CD4-positive, alpha-beta T cell treated with Interleukin-15 for 4 hours (primary cell): ENCODE measurements at regions not wholly inside any gene's neighbourhood (a gene's known extent, or its start where the extent isn't known, plus 50 kb on each side); places are given as distances from the start of the nearest gene placed in this dataset.
"Not testable (repeated sequence)": the region's sequence is repeated elsewhere in the genome, so short reads cannot be mapped to it uniquely, and the experiment has no call there.

Source experiments
- DNase-seq: peaks from one replicate; pipeline ENCODE4 v3.0.0-alpha.2; 2020; ENCODE audit warnings: low spot score

- no peak for DNase-seq
Observed at GRCh38 chr18:10085416-10085815, 171.6 kb downstream of the VAPA start.

- no peak for DNase-seq
Observed at GRCh38 chr18:10085876-10086275, 172.1 kb downstream of the VAPA start.

- no peak for DNase-seq
Observed at GRCh38 chr18:10086458-10087210, 172.8 kb downstream of the VAPA start.

GRCh38 chr18:10088734-10089133, 174.9 kb downstream of the VAPA start:
- DNase-seq = no peak

- DNase-seq = no peak
Observed at GRCh38 chr18:10089881-10090280, 176.1 kb downstream of the VAPA start.

GRCh38 chr18:10090668-10091067, 176.9 kb downstream of the VAPA start:
- DNase-seq = no peak

GRCh38 chr18:10093445-10093844, 179.6 kb downstream of the VAPA start:
- DNase-seq = no peak

- no peak for DNase-seq
Observed at GRCh38 chr18:10094154-10094553, 180.3 kb downstream of the VAPA start.

GRCh38 chr18:10094655-10095054, 180.8 kb downstream of the VAPA start:
- DNase-seq = no peak

- DNase-seq = no peak
Observed at GRCh38 chr18:10095356-10095755, 181.5 kb downstream of the VAPA start.

- DNase-seq = no peak
Observed at GRCh38 chr18:10099539-10100140, 185.8 kb downstream of the VAPA start.

GRCh38 chr18:10100196-10100595, 186.4 kb downstream of the VAPA start:
- DNase-seq = no peak

GRCh38 chr18:10100941-10101701, 187.3 kb downstream of the VAPA start:
- no peak for DNase-seq

- no peak for DNase-seq
Observed at GRCh38 chr18:10101729-10102128, 187.9 kb downstream of the VAPA start.

- not testable (repeated sequence) for DNase-seq
Observed at GRCh38 chr18:10105118-10105517, 191.3 kb downstream of the VAPA start.

- DNase-seq = no peak
Observed at GRCh38 chr18:10111191-10111590, 197.4 kb downstream of the VAPA start.

- no peak for DNase-seq
Observed at GRCh38 chr18:10111944-10112343, 198.1 kb downstream of the VAPA start.

- DNase-seq = no peak
Observed at GRCh38 chr18:10113121-10114022, 199.6 kb downstream of the VAPA start.

- no peak for DNase-seq
Observed at GRCh38 chr18:10114717-10115463, 201.1 kb downstream of the VAPA start.

GRCh38 chr18:10116574-10116973, 202.8 kb downstream of the VAPA start:
- DNase-seq = no peak

GRCh38 chr18:10119528-10119927, 205.7 kb downstream of the VAPA start:
- DNase-seq = no peak
